Ishikawa (cell line): ENCODE measurements at regions not wholly inside any gene's neighbourhood (a gene's known extent, or its start where the extent isn't known, plus 50 kb on each side); places are given as distances from the start of the nearest gene placed in this dataset.

Experiments used
- EP300 ChIP-seq: IDR thresholded peaks from 2 replicates; pipeline ENCODE4 v1.6.1; 2012; ENCODE audit warnings: borderline replicate concordance
- TAF1 ChIP-seq: IDR thresholded peaks from 2 replicates; pipeline ENCODE4 v1.6.1; 2012; ENCODE audit warnings: low read depth, mild to moderate bottlenecking
- USF1 ChIP-seq: IDR thresholded peaks from 2 replicates; pipeline ENCODE4 v1.6.1; 2012
- TF ChIP-seq, protein P1 (sequence below): IDR thresholded peaks from 2 replicates; pipeline ENCODE4 v1.6.1; 2012

GRCh38 chr14:58836303-58836974 lies 198.7 kb downstream of the DACT1 start:
- TF ChIP-seq EP300 = no peak
- no peak for TF ChIP-seq USF1
- no peak for TF ChIP-seq TAF1
- TF ChIP-seq, protein P1, sequence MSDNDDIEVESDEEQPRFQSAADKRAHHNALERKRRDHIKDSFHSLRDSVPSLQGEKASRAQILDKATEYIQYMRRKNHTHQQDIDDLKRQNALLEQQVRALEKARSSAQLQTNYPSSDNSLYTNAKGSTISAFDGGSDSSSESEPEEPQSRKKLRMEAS = no peak
